Omental fat pad (tissue), 3 donors: ENCODE measurements at regions not wholly inside any gene's neighbourhood (a gene's known extent, or its start where the extent isn't known, plus 50 kb on each side); places are given as distances from the start of the nearest gene placed in this dataset.

ENCODE experiments used
- ATAC-seq: fragments of 150-250 bp; one replicate; pipeline ENCODE4 v1.9.1; 2016; ENCODE audit warnings: mild to moderate bottlenecking, moderate library complexity; ENCODE audit not compliant: low FRiP score
- DNase-seq: peaks from one replicate; pipeline ENCODE4 v3.0.0-alpha.2; 2019; ENCODE audit warnings: low spot score
- CTCF ChIP-seq, 3 donors: fragments of 450-650 bp; IDR thresholded peaks; one replicate each; pipeline ENCODE4 v1.5.1; 2016 to 2017; ENCODE audit warnings: antibody characterized with exemption in 3 of 3, mild to moderate bottlenecking in 3 of 3, moderate library complexity in 2 of 3

GRCh38 chr5:114249823-114250222 lies 112.0 kb upstream of the KCNN2 start:
- DNase-seq (no peak), ATAC-seq (no peak)
- no peak for TF ChIP-seq CTCF (IDR thresholded peaks at IDR 0.05)

- DNase-seq (no peak), ATAC-seq (no peak)
- TF ChIP-seq CTCF (IDR thresholded peaks at IDR 0.05), result no peak
Observed at GRCh38 chr5:114250536-114250935, 111.3 kb upstream of the KCNN2 start.

- no peak for DNase-seq
Observed at GRCh38 chr5:114252226-114252625, 109.6 kb upstream of the KCNN2 start.

GRCh38 chr5:114255260-114255659 lies 106.6 kb upstream of the KCNN2 start:
- TF ChIP-seq CTCF (IDR thresholded peaks at IDR 0.05), result no peak
- ATAC-seq, result no peak
- DNase-seq, result no peak

More at GRCh38 chr5:114252226-114252625, 109.6 kb upstream of the KCNN2 start:
- no peak for ATAC-seq
- TF ChIP-seq CTCF (IDR thresholded peaks at IDR 0.05), result no peak

- DNase-seq (no peak), ATAC-seq (no peak)
- no peak for TF ChIP-seq CTCF (IDR thresholded peaks at IDR 0.05)
Observed at GRCh38 chr5:114261989-114262388, 99.9 kb upstream of the KCNN2 start.

- DNase-seq, result no peak
- no peak for ATAC-seq
- TF ChIP-seq CTCF (IDR thresholded peaks at IDR 0.05), result no peak
Observed at GRCh38 chr5:114265432-114266060, 96.3 kb upstream of the KCNN2 start.

- ATAC-seq (no peak), DNase-seq (no peak)
Observed at GRCh38 chr5:114266374-114266773, 95.5 kb upstream of the KCNN2 start.

More at GRCh38 chr5:114266374-114266773, 95.5 kb upstream of the KCNN2 start:
- TF ChIP-seq CTCF (IDR thresholded peaks at IDR 0.05), result no peak
